Stimulated activated naive CD8-positive, alpha-beta T cell treated with anti-CD3 and anti-CD28 coated beads, Interleukin-15, Interleukin-2, amounts not matched to agents 100 ng/mL and 50 ng/mL, for 24 hours (primary cell): ENCODE measurements at regions not wholly inside any gene's neighbourhood (a gene's known extent, or its start where the extent isn't known, plus 50 kb on each side); places are given as distances from the start of the nearest gene placed in this dataset.
"Not testable (repeated sequence)": the region's sequence is repeated elsewhere in the genome, so short reads cannot be mapped to it uniquely, and the experiment has no call there.

Experiments
- H3K27ac Mint-ChIP-seq: one replicate; pipeline ENCODE4 v1.8.0; 2021; ENCODE audit warnings: mild to moderate bottlenecking, mixed read lengths
- H3K27me3 Mint-ChIP-seq: one replicate; pipeline ENCODE4 v1.8.0; 2021; ENCODE audit warnings: mixed read lengths
- H3K36me3 Mint-ChIP-seq: one replicate; pipeline ENCODE4 v1.8.0; 2021; ENCODE audit warnings: low read depth, mixed read lengths
- H3K4me1 Mint-ChIP-seq: one replicate; pipeline ENCODE4 v1.8.0; 2021; ENCODE audit warnings: low read depth, mixed read lengths
- H3K4me3 Mint-ChIP-seq: one replicate; pipeline ENCODE4 v1.8.0; 2021; ENCODE audit warnings: mild to moderate bottlenecking, mixed read lengths
- H3K9me3 Mint-ChIP-seq: one replicate; pipeline ENCODE4 v1.8.0; 2021; ENCODE audit warnings: mixed read lengths

DNA sequence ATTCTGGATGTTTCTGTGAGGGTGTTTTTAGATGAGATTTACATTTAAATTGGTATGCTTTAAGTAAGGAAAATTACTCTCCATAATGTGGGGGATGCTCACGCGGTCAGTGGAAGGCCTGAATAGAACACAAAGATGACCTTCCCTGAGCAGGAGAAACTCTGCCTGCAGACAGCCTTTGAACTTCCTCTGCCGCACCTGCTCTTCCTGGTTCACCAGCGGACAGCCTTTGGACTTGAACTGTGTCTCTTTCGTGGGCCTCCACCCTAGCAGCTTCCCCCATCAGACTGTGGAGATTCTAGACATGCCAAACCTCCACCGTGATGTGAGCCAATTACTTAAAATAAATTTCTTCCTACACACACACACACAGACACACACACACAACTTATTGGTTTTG, 210.7 kb downstream of the EFCAB11 start:
- H3K9me3 Mint-ChIP-seq = peaks cover 22% of the 10 kb centered on the region
- H3K36me3 Mint-ChIP-seq = peaks cover 3% of the 10 kb centered on the region
- H3K4me1 Mint-ChIP-seq = peaks cover 4% of the 10 kb centered on the region
- no peak overlapping the region for H3K27ac Mint-ChIP-seq
- H3K27me3 Mint-ChIP-seq = no peaks in the 10 kb centered on the region
- H3K4me3 Mint-ChIP-seq = no peak overlapping the region

DNA sequence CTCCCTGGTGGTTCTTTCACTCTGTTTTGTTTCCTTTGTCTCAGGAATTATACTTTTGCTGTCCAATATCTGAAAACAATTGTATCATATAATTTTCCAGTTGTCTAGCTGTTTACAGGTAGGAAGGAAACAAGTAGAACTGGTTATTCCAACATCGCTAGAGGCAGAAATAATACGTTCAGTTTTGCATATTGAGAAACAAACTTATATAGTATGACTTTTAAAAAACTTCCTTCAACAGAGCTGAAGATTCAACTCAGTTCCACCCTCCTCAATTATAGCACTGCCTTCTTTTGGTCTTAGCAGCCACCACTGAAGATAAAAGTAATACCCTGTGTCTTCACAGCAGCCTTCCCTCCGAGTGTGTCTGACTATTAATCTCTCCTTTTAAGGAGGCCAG, 214.3 kb downstream of the EFCAB11 start:
- Mint-ChIP-seq H3K36me3 (peaks cover 3% of the 10 kb centered on the region), H3K4me3 (no peak overlapping the region), H3K9me3 (peaks cover 6% of the 10 kb centered on the region), H3K27me3 (no peaks in the 10 kb centered on the region), H3K4me1 (peaks cover 4% of the 10 kb centered on the region), H3K27ac (no peak overlapping the region)

DNA sequence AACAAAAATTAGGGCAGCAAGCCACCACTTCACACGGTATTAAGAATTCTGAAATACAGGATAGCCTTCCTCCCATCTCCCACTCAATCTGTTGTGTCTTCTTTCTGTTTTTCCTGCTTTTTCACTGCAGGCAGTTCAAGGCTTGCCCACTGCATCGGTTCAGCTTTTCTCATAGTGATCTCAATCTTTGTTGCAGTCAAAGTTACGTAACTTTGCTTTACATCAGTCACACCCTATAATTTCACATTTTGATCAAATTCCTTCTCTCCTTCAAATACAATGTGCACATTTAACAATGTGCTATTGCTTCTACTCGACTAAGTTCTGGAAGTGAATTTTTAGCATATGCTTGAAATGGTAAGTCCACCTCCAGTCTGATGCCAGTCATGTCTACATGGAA, 217.6 kb downstream of the EFCAB11 start:
- H3K4me3 Mint-ChIP-seq = no peak overlapping the region
- H3K9me3 Mint-ChIP-seq = peaks cover 1% of the 10 kb centered on the region
- H3K27ac Mint-ChIP-seq = no peak overlapping the region
- H3K36me3 Mint-ChIP-seq = no peaks in the 10 kb centered on the region
- no peaks in the 10 kb centered on the region for H3K27me3 Mint-ChIP-seq
- no peaks in the 10 kb centered on the region for H3K4me1 Mint-ChIP-seq

DNA sequence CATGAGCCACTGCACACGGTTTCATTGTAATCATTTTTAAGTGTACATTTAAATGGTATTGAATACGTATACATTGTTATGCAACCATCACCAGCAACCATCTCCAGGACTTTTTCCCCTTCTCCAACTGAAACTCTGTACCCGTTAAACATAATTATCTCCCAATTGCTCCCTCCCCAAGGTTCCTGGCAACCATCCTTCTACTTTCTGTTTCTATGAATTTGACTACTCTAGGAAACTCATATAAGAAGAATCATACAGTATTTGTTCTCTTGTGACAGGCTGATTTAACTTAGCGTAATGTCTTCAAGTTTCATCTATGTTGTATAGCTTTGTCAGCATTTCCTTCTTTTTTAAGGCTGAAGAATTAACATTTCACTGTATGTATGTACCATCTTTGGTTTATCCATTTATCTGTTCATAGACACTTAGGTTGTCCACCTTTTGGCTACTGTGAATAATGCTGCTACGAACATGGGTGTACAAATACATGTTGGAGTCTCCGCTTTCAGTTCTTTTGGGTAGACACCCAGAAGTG, 223.1 kb downstream of the EFCAB11 start:
- Mint-ChIP-seq H3K27me3 (no peaks in the 10 kb centered on the region), H3K9me3 (no peaks in the 10 kb centered on the region), H3K36me3 (no peaks in the 10 kb centered on the region), H3K27ac (no peak overlapping the region), H3K4me1 (peaks cover 8% of the 10 kb centered on the region), H3K4me3 (no peak overlapping the region)

DNA sequence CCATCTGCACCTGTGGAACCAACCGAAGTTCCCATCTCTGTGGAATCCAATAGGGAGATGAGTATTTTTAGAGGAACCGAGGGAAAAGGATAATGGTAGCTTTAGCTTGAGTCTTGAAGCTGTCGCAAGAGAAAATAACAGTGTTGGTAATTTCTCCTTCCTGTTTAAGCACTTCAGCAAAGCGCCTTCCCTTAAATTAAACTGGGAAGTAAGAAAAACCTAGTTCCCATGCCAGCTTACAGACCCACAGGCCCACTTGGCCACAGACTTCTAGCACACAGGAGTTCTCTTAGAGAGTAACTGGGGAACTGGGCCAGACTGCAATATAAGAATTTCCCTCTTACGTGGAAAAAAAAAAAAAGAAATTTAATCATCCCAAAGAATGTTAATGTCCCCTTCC, 223.8 kb downstream of the EFCAB11 start:
- Mint-ChIP-seq H3K27me3 (no peaks in the 10 kb centered on the region), H3K27ac (no peak overlapping the region), H3K4me3 (no peak overlapping the region), H3K36me3 (no peaks in the 10 kb centered on the region), H3K9me3 (no peaks in the 10 kb centered on the region), H3K4me1 (peaks cover 16% of the 10 kb centered on the region)

DNA sequence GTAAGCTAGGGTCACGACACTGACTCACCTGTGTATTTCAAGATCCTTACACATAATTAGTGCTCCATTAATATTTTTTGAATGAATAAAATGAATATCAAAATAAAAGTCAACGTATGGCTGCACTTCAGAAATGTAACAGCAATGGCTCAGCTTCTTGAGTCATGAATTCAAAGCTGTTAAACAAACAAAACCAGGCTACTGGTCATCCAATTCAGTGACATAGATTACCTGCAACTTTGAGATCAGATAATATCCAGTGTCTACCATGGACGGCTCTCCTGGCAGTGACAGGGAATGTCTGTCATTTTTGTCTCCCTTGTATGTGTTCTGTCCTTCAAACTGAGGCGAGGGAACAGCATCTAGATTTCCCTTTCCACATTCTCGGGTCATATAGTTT, 225.6 kb downstream of the EFCAB11 start:
- peaks cover 33% of the 10 kb centered on the region for H3K4me1 Mint-ChIP-seq
- H3K27ac Mint-ChIP-seq = no peak overlapping the region
- no peaks in the 10 kb centered on the region for H3K9me3 Mint-ChIP-seq
- no peaks in the 10 kb centered on the region for H3K27me3 Mint-ChIP-seq
- no peaks in the 10 kb centered on the region for H3K36me3 Mint-ChIP-seq
- H3K4me3 Mint-ChIP-seq = no peak overlapping the region

DNA sequence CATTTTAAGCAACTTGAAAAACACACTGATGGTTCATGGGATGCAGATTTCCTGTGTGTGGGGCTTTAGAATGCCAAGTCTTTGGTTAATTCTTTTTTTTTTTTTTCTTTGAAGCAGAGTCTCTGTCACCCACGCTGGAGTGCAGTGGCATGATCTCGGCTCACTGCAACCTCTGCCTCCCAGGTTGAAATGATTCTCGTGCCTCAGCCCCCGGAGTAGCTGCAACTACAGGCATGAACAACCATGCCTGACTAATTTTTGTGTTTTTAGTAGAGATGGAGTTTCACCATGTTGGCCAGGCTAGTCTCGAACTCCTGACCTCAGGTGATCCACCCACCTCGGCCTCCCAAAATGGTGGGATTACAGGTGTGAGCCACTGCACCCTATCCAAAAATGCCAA, 228.3 kb downstream of the EFCAB11 start:
- H3K36me3 Mint-ChIP-seq, H3K4me3 Mint-ChIP-seq, H3K9me3 Mint-ChIP-seq, H3K27me3 Mint-ChIP-seq: not testable (repeated sequence)
- Mint-ChIP-seq H3K4me1 (peaks cover 61% of the 10 kb centered on the region), H3K27ac (peak overlapping the region; percentile 71)

DNA sequence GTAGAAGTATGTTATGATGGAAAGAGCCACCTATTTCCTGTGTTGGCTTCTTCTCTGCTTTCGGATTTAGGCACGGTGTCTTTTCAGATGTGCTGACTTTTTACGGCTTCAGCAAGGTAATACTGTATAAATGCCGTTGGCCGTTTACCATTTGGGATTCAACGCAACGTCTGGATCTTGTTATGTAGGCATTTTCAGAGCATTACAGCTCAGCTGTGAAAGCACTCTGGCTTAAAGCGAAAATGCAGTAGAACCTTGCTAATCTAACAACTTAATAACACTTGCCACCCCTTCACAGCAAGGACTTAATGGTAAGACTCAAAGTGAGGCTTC, 229.9 kb downstream of the EFCAB11 start:
- H3K4me1 Mint-ChIP-seq = peaks cover 77% of the 10 kb centered on the region

DNA sequence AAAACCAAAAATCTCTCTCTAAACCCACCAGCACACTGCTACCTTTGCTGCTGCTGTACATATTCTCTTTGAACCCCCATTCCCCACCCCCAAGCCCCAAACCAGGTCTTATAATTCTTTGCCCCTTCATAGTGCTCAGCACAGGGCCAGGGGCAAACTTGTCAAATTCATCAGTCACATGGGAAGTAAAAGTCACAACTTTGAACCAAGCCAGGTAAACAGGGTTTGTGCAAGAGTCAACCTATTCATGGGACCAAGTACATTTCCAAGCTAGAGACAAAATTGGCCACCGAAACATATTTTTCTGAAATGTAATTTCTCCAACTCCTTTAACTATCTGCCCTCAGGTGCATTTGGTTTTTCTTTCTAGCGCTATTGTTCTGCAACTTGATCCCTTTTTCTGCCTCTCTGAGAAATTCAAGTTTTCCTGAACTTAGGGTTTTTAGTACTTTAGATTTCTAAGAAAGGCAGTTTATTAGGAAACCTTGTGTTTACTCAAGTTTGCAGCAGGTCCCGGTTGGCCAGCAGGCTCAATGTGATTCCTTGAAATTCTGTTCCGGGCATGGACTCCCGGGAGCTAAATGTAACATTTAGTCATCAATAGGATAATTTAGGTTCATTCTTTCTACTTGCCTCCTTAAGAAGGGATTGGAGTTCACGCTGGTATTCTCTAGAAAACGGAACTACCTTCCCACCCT, 230.5 kb downstream of the EFCAB11 start:
- Mint-ChIP-seq H3K27ac (peak overlapping the region; percentile 97), H3K36me3 (no peaks in the 10 kb centered on the region), H3K4me1 (peaks cover 82% of the 10 kb centered on the region), H3K4me3 (peak overlapping the region; percentile 84), H3K27me3 (no peaks in the 10 kb centered on the region), H3K9me3 (peaks cover 6% of the 10 kb centered on the region)

More for the DNA sequence above, 229.9 kb downstream of the EFCAB11 start:
- peak overlapping the region; percentile 84 for H3K4me3 Mint-ChIP-seq
- H3K9me3 Mint-ChIP-seq = peaks cover 3% of the 10 kb centered on the region
- H3K27me3 Mint-ChIP-seq = no peaks in the 10 kb centered on the region
- no peaks in the 10 kb centered on the region for H3K36me3 Mint-ChIP-seq
- peak overlapping the region; percentile 97 for H3K27ac Mint-ChIP-seq

DNA sequence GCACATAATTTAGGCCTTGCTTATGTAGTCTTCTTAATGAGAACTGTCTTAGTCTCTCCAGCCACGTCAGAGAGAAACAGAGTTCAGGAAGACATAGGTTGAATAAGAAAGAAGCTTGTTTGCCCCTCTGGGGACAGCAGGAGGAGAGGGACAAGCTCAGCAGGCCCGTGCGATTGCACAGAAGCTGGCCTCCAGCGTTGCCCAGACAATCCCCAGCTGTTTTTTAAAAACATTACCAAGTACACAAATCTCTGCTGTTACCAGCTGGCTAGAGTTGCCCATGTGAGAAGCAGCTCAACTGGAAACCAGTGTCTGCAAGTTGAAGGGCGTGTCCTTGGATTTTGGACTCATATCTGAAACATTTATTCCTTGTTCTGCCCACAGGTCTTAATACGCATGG, 232.6 kb downstream of the EFCAB11 start:
- no peaks in the 10 kb centered on the region for H3K27me3 Mint-ChIP-seq
- peaks cover 84% of the 10 kb centered on the region for H3K4me1 Mint-ChIP-seq
- H3K4me3 Mint-ChIP-seq = peak overlapping the region; percentile 12
- peaks cover 6% of the 10 kb centered on the region for H3K9me3 Mint-ChIP-seq
- H3K36me3 Mint-ChIP-seq = no peaks in the 10 kb centered on the region
- H3K27ac Mint-ChIP-seq = peak overlapping the region; percentile 97

DNA sequence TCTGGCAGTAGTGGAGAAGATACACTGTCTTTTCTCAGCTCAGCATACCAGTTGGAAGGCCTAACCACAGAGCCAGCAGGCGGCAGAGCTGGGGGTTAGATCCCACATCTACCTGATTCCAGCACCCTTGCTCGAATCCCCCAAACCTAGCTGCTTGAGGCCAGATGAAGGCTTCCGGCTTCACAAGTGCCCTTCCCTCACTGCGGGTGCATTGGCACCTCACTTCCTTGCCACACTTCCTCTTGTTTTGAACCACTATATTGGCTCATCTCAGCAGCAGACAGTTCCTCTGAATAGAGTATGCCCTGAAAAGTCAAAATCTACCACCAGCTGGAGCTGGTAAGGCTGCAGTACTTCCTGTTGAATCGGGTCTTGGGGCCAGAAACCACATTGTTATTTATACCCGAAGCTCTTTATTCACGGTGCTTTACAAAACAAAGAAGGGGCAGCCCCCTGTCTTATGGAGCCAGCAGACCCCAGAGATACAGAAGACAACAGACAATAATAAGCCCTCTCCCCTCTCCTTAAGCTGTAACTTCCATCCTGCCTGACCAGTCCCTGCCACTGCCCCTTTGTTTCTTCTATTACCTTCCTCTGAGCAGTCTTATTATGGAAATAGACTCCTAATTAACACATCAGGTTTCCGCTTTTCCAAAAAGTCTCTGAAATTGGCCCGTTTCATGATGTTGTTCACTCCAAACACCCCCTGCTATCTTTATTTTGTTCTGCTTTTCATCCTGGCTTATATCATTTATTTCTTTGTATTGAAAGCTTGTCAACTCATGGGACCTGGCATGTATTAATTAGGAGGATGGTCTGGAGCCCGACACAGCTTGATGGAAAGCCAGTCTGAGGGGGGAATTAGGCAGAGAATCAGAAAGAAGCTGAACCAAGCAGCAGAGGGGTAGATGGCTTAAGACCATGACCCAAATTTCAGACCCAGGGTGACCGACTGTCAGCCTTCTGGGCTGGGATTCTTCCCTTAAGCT, 233.5 kb downstream of the EFCAB11 start:
- Mint-ChIP-seq H3K4me3 (peak overlapping the region; percentile 68), H3K27ac (peak overlapping the region; percentile 97), H3K27me3 (no peaks in the 10 kb centered on the region), H3K36me3 (no peaks in the 10 kb centered on the region), H3K4me1 (peaks cover 80% of the 10 kb centered on the region), H3K9me3 (peaks cover 6% of the 10 kb centered on the region)

DNA sequence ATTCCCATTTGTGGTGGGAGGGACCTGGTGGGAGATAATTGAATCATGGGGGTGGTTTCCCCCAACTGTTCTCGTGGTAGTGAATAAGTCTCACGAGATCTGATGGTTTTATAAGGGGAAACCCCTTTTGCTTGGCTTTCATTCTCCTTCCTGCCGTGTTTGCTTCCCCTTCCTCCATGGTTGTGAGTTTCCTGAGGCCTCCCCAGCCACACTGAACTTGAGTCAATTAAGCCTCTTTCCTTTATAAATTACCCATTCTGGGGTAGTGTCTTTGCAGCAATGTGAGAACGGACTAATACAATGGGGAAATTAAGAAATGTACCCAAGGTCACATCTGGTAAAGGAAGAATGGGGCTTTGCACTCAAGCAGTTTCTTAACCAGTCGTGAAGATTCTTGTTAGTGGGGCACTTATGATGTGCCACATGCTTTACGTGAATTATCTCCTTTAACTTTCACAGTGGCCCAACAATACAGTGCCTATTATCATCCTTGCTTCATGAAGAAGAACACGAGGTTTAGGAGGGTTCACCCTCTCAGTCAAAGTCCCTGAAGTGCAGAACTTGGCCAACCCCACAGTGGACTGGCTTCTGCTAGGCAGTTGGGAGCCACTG, 234.3 kb downstream of the EFCAB11 start:
- Mint-ChIP-seq H3K36me3 (no peaks in the 10 kb centered on the region), H3K4me1 (peaks cover 73% of the 10 kb centered on the region), H3K9me3 (peaks cover 6% of the 10 kb centered on the region)

DNA sequence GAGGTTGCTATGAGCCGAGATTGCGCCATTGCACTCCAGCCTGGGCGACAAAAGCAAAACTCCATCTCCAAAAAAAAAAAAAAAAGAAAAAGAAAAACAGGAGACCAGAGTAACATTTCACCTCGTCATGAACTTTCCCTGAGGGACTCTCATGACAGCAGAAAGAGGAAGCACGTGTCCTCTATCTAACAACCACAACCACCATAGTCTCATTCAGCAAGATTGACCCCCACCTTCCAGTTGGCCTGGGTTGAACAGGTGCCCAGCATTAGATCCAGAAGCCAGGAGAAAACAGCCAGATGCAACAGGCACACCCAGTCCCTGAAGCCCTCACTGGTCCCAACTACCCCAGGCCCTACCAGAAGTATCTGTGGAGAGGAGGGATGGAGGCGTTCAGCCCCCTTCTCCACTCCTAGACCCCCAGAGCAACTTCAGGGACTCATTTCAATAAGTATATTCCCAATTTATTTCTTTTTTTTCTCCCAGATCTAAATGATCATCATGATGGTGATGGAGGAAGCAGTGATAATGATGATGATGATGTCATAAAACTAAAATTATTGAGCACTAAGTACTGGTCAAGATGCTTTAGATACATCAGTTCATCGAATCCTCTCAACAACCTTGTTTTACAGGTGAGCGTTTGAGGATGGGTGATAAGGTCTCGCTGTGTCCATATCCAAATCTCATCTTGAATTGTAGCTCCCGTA, 235.0 kb downstream of the EFCAB11 start:
- peaks cover 6% of the 10 kb centered on the region for H3K9me3 Mint-ChIP-seq
- no peak overlapping the region for H3K4me3 Mint-ChIP-seq
- no peaks in the 10 kb centered on the region for H3K27me3 Mint-ChIP-seq
- H3K36me3 Mint-ChIP-seq = no peaks in the 10 kb centered on the region
- H3K27ac Mint-ChIP-seq = peak overlapping the region; percentile 97
- H3K4me1 Mint-ChIP-seq = peaks cover 73% of the 10 kb centered on the region

More for the DNA sequence above, 234.3 kb downstream of the EFCAB11 start:
- peak overlapping the region; percentile 97 for H3K27ac Mint-ChIP-seq
- peak overlapping the region; percentile 36 for H3K4me3 Mint-ChIP-seq
- no peaks in the 10 kb centered on the region for H3K27me3 Mint-ChIP-seq

DNA sequence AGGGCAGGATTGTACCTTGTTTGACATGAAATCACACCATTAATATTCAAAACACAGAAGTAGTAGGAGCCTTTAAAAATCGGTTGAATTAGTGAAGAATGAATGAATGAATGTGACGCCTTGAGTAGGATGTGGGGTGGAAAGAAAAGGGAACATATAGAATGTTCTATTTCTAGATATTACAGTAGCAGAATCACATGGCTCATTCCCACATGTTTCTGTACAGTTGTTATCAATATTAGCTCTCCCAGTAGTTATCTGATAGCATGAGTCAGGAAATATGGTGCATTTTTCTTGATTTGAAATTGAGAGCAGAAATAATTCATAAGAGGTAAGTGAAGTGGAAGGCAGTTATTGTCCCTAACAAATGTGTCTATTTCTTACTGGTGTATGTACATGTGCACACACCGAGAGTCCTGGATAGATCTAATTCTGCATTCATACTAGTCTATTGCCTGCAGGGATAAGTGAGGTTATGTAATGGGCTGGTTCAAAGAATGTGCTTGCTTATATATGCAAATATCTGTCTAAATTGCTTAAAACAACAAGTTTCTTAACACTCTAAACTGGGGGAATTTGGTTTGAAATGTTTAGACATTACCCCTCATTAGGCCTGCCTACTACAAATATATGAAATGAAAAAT, 245.4 kb downstream of the EFCAB11 start:
- Mint-ChIP-seq H3K27ac (no peak overlapping the region), H3K27me3 (no peaks in the 10 kb centered on the region), H3K4me1 (peaks cover 17% of the 10 kb centered on the region), H3K36me3 (no peaks in the 10 kb centered on the region), H3K9me3 (peaks cover 21% of the 10 kb centered on the region), H3K4me3 (no peak overlapping the region)
